Loucy (cell line): ENCODE measurements at regions not wholly inside any gene's neighbourhood (a gene's known extent, or its start where the extent isn't known, plus 50 kb on each side); places are given as distances from the start of the nearest gene placed in this dataset.

Source experiments
- EZH2phosphoT487 ChIP-seq: fragments of 200-600 bp; IDR thresholded peaks from 2 replicates; pipeline ENCODE4 v1.6.1; 2018; ENCODE audit warnings: antibody characterized with exemption, mild to moderate bottlenecking, moderate library complexity, borderline replicate concordance
- TF ChIP-seq, protein P1 (sequence below): fragments of 200-600 bp; sonication (generic); conservative IDR thresholded peaks from 2 replicates; pipeline ENCODE4 v1.5.1; 2014; ENCODE audit warnings: mild to moderate bottlenecking, antibody characterized with exemption, low read length

DNA sequence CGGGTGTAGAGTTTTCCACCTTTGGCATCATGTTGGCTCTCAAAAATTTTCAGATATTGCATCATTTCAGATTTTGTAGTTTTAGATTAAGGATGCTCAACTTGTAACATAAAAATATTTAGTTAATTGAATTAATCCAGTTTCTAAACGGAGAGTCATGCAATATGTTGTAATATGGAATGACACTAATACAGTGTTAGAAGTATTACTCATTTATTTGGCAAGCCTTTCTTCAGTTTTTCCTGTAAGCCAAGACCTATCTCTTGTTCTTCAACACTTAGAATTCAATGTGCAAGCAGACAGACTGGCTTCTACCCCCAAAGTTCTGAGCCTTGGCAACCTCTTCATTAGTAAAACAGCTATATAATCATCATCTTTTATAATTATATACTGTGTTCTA lies 985.0 kb upstream of the GOT2 start:
- TF ChIP-seq, protein P1, sequence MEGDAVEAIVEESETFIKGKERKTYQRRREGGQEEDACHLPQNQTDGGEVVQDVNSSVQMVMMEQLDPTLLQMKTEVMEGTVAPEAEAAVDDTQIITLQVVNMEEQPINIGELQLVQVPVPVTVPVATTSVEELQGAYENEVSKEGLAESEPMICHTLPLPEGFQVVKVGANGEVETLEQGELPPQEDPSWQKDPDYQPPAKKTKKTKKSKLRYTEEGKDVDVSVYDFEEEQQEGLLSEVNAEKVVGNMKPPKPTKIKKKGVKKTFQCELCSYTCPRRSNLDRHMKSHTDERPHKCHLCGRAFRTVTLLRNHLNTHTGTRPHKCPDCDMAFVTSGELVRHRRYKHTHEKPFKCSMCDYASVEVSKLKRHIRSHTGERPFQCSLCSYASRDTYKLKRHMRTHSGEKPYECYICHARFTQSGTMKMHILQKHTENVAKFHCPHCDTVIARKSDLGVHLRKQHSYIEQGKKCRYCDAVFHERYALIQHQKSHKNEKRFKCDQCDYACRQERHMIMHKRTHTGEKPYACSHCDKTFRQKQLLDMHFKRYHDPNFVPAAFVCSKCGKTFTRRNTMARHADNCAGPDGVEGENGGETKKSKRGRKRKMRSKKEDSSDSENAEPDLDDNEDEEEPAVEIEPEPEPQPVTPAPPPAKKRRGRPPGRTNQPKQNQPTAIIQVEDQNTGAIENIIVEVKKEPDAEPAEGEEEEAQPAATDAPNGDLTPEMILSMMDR: no peak
- no peak for TF ChIP-seq EZH2phosphoT487
